ENCODE measurements at regions not wholly inside any gene's neighbourhood (a gene's known extent, or its start where the extent isn't known, plus 50 kb on each side); places are given as distances from the start of the nearest gene placed in this dataset.

DNA sequence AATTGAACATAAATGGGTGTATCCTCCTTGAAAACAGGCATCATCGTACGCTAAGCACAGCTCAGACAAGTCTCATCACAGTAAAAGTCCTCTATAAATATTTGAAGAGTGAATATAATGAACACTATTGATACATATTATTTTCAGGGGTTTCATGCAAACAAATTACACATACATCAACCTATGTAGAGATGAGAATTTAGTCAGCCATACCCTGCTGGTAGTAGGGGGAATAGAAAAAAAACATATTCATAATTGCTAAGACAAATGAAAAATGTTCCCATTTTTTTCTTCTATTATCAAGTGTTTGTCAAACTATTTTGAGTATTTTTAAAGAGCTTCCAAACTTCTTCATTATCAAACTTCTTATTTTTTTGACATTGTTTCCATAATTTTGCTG is 205.6 kb upstream of the SOX5 start:
- no peak for TF ChIP-seq POLR2A (IDR thresholded peaks at IDR 0.05)
- TF ChIP-seq, protein P1, sequence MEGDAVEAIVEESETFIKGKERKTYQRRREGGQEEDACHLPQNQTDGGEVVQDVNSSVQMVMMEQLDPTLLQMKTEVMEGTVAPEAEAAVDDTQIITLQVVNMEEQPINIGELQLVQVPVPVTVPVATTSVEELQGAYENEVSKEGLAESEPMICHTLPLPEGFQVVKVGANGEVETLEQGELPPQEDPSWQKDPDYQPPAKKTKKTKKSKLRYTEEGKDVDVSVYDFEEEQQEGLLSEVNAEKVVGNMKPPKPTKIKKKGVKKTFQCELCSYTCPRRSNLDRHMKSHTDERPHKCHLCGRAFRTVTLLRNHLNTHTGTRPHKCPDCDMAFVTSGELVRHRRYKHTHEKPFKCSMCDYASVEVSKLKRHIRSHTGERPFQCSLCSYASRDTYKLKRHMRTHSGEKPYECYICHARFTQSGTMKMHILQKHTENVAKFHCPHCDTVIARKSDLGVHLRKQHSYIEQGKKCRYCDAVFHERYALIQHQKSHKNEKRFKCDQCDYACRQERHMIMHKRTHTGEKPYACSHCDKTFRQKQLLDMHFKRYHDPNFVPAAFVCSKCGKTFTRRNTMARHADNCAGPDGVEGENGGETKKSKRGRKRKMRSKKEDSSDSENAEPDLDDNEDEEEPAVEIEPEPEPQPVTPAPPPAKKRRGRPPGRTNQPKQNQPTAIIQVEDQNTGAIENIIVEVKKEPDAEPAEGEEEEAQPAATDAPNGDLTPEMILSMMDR (IDR thresholded peaks at IDR 0.05) = no peak
